ENCODE measurements at regions not wholly inside any gene's neighbourhood (a gene's known extent, or its start where the extent isn't known, plus 50 kb on each side); places are given as distances from the start of the nearest gene placed in this dataset.
A peak's percentile ranks its signal among the peaks of the same experiment; 100 is the strongest.

GRCh38 chr13:34017231-34017630 lies 199.3 kb downstream of the RFC3 start:
- Histone ChIP-seq H3K56ac (ENCODE audit: insufficient read length, low read depth, low read length) (no peak overlapping the region), H3K4me1 (ENCODE audit: insufficient read depth, low read length) (no peaks in the 10 kb centered on the region), H3K79me1 (ENCODE audit: insufficient read depth, low read depth, low read length, poor library complexity, severe bottlenecking) (no peaks in the 10 kb centered on the region), H4K8ac (replicated peaks; ENCODE audit: insufficient read length, low read depth, low read length) (no peak overlapping the region), H3K23ac (ENCODE audit: insufficient read length, low read depth, low read length) (no peak overlapping the region), H3T11ph (ENCODE audit: low read length) (no peak overlapping the region), H3K79me2 (ENCODE audit: insufficient read depth, low read length) (no peaks in the 10 kb centered on the region), H2BK20ac (ENCODE audit: low read depth, low read length, poor library complexity, severe bottlenecking) (no peak overlapping the region), H2BK120ac (ENCODE audit: low read depth, low read length, poor library complexity, severe bottlenecking) (no peak overlapping the region), H2BK12ac (ENCODE audit: insufficient read length, low read depth, low read length) (no peak overlapping the region), H3K18ac (ENCODE audit: insufficient read length, low read depth, low read length) (no peak overlapping the region), H4K20me1 (ENCODE audit: control insufficient read depth, insufficient read depth, insufficient read length) (no peaks in the 10 kb centered on the region), H3K23me2 (ENCODE audit: insufficient read length, low read depth, low read length, poor library complexity, severe bottlenecking) (no peaks in the 10 kb centered on the region), H3K4ac (ENCODE audit: low read depth, low read length) (no peak overlapping the region), H2BK15ac (ENCODE audit: low read depth, low read length) (no peak overlapping the region), H2AK5ac (ENCODE audit: insufficient read length, low read length) (no peak overlapping the region), H3K9me3 (ENCODE audit: control insufficient read depth, low read depth, low read length) (no peaks in the 10 kb centered on the region), H2BK5ac (ENCODE audit: insufficient read length, low read length) (no peak overlapping the region), H4K91ac (ENCODE audit: insufficient read length, low read depth, low read length) (no peak overlapping the region), H3K27me3 (ENCODE audit: insufficient read depth, low read length) (no peaks in the 10 kb centered on the region), H3K9ac (ENCODE audit: extremely low read depth, insufficient read length, low read length) (no peak overlapping the region), H2AFZ (ENCODE audit: low read length) (no peak overlapping the region), H3K14ac (ENCODE audit: insufficient read depth, low read length) (no peak overlapping the region), H4K5ac (ENCODE audit: insufficient read length, low read depth, low read length) (no peak overlapping the region), H3K4me2 (ENCODE audit: insufficient read depth, insufficient read length, low read length) (no peak overlapping the region), H3K27ac (ENCODE audit: insufficient read length, low read depth, low read length) (no peak overlapping the region)
- no peak for TF ChIP-seq CTCF (conservative IDR thresholded peaks at IDR 0.05)
- DNase-seq: no peak
- Mint-ChIP-seq H3K4me1 (no peaks in the 10 kb centered on the region), H3K27me3 (ENCODE audit: low read depth) (no peaks in the 10 kb centered on the region), H3K4me3 (no peak overlapping the region), H3K9me3 (peaks cover 8 to 10% of the 10 kb centered on the region in 2 experiments; a peak in 4 of 5 replicates), H3K27ac (peak overlapping the region in 1 of 3 experiments; percentile 78; a peak in 2 of 7 replicates), H3K36me3 (ENCODE audit: insufficient read depth in 1 of 3, low read depth in 3 of 3) (peaks cover 0 to 7% (median 0%) of the 10 kb centered on the region in 3 experiments; a peak in 4 of 7 replicates)
- no CpG with 5 or more reads among the region's 4 CpGs for WGBS (ENCODE audit: extremely low coverage, insufficient read length, low lambda C conversion rate)

Measured in H9 (cell line).